HG03108 (cell line): ENCODE measurements at regions not wholly inside any gene's neighbourhood (a gene's known extent, or its start where the extent isn't known, plus 50 kb on each side); places are given as distances from the start of the nearest gene placed in this dataset.

Experiments
- ATAC-seq: cut with Tn5 transposase; IDR thresholded peaks from one replicate; pipeline ENCODE4 v1.9.1; 2021; ENCODE audit warnings: moderate library complexity; ENCODE audit not compliant: unreplicated experiment

DNA sequence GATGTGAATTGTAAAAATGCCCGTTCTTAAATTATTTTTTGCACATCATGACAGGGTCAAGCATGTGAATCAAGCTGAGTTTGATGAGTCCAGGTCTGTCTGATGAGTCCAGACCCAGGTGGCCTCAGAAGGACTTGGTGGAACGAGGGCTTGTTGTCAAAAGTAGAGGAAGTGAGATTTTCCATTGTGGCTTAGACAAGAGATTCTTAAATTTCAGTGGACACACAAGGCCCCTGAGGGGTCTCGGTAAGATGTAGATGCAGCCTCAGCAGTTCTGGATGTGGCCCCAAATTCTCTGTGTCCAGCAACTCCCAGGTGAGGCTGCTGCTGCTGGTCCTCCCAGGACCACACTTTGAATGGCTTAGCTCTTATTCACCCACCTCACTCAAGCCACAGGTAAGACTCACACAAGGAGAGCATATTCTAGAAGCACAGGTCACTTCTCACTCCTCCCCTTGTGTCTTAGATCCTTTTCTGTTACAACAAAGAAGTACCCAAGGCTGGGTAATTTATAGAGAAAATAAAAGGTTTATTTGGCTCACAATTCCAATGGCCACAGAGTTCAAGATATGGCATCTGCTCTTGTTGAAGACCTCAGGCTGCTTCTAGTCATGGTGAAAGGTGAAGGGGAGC, 98.8 kb downstream of the GGTLC2 start:
- ATAC-seq = no peak

- ATAC-seq = no peak
Observed at GRCh38 chr22:22744412-22745224, 100.2 kb downstream of the GGTLC2 start.

GRCh38 chr22:22745225-22746060, 101.0 kb downstream of the GGTLC2 start:
- ATAC-seq = peak; percentile 53

DNA sequence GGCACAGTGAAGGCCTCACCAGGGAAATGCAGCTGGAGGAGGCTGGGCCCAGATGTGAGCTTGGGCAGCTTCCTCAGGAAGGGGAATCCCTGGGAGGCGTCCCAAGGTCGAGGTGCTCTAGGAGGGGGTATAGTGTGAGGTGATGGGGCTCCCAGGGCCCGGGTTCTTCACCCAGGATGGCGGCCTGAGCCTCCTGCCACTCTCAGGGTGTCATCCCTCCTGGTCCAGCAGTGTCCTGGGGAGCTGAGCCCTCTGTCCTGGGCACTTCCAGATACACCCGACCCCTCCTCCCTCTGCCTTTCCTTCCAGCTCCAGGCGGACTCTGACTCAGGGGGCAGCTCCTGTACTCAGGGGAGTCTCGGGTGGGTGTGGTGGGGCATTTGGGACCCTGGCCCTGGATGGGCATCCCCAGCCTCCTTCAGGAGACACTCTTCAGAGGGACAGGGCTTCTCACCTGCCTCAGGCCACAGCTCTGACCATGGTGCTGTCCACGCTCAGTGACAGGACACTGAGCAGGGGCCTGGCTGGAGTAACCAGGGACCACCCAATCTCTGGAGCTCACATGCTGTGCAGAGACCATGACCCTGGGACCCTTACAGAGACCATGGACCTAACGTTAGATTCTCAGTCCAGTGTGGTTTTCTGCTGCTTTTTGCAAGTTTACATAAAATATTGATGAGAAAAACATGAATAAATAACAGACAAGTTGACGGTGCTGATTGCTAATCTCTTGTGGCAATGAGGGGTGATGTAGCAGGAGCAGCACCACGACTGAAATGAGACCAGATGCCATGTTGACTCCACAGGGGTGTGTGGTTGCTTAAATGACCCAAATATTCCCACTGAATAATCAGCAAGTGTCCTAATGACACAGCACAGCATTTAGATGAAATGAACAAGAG, 101.9 kb downstream of the GGTLC2 start:
- no peak for ATAC-seq

DNA sequence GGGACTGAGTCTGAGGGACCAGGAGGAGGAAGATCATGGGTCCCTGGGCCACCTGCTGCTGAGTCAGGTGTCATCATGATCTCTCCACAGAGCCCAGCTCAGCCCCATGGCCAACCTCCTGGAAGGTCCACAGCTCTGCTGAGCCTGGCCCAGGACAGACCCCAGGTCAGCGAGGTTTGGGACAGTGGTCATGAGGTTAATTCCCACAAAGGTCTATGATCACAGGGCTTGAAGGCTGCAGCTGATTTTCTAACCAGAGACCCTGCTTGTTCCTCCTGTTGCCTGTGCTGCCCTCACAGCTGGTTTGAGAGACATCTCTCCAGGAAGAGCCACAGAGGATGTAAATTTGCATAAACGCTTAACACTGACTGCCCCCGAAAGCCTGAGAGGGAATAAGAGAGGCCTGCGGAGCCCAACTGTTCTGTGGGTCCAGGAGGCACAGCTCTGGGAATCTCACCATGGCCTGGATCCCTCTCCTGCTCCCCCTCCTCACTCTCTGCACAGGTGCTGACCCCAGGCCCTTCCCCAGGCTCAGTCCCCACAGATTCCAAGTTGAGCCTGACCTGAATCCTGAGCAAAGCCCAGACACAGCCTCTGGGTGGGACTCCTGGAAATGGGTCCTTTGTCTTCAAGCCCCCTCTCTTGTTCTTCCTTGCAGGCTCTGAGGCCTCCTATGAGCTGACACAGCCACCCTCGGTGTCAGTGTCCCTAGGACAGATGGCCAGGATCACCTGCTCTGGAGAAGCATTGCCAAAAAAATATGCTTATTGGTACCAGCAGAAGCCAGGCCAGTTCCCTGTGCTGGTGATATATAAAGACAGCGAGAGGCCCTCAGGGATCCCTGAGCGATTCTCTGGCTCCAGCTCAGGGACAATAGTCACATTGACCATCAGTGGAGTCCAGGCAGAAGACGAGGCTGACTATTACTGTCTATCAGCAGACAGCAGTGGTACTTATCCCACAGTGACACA, 102.8 kb downstream of the GGTLC2 start:
- ATAC-seq = no peak

DNA sequence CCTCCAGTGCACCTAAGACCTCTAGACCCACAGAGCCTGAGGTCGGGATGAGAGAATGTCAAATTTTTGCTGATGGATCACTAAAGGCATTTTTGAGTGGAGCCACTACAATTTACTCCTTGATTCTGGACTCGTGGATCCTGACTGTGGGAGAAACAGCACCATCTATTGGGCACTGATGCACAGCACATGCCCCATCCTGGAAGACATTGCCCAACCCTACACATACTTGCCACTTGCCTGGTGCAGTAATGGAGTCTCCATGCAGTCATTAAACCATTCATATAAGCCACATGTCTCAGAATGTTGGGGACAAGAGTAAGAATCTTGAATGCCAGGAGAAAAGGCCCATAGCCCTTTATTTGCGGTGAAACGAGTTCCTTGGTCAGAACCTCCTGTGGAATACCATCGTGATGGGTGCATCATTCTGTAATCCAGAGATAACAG, 103.9 kb downstream of the GGTLC2 start:
- no peak for ATAC-seq

DNA sequence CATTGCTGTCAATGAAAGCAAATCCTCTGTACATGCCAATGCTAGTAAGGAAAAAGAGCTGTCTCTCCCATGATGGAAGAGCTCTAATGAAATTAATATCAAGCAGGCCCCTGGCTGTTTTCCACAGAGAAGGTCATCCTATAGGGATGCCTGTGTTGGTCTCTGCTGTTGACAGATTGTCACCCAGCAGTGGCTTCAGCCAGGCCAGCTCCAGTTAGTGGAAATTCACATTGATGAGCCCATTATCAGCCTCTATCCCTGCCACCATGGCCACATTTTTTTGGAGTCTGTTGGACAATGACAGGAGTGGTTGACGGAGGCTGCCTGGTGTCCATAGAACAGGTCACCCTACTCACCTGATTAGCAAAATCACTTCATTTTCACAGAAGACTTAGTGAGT, 104.3 kb downstream of the GGTLC2 start:
- ATAC-seq = no peak

DNA sequence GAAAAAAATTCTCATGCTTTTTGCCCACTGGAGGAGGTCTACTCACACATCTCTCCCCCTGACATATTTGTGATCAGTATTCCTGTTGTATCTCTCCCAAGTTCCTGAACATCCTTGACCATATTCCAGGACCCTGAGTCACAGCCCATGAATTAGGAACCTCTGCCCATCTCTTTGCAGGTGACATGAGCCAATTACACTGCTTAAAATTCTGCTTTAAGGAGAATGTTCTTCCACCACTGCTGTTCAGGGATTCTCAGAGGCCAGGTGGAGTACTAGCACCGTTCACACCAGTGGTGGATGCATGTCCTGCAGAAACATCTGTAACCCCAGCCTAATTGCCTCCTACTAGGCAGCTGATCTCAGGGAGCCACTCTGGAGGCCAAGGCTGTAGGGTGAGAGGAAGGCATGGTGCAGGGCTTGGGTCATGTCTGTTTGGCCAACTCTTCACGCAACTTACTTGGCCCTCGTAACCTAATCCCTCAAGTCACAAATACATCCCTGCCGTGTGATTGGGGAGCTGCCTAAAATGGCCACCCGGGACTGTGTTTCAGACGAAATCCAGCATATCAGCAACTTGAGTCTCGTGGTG, 104.8 kb downstream of the GGTLC2 start:
- ATAC-seq = no peak

- no peak for ATAC-seq
Observed at GRCh38 chr22:22750335-22751042, 106.1 kb downstream of the GGTLC2 start.

GRCh38 chr22:22751043-22751603, 106.7 kb downstream of the GGTLC2 start:
- ATAC-seq = no peak

- ATAC-seq = no peak
Observed at GRCh38 chr22:22752199-22752555, 107.8 kb downstream of the GGTLC2 start.

- ATAC-seq = no peak
Observed at GRCh38 chr22:22752556-22753477, 108.4 kb downstream of the GGTLC2 start.

DNA sequence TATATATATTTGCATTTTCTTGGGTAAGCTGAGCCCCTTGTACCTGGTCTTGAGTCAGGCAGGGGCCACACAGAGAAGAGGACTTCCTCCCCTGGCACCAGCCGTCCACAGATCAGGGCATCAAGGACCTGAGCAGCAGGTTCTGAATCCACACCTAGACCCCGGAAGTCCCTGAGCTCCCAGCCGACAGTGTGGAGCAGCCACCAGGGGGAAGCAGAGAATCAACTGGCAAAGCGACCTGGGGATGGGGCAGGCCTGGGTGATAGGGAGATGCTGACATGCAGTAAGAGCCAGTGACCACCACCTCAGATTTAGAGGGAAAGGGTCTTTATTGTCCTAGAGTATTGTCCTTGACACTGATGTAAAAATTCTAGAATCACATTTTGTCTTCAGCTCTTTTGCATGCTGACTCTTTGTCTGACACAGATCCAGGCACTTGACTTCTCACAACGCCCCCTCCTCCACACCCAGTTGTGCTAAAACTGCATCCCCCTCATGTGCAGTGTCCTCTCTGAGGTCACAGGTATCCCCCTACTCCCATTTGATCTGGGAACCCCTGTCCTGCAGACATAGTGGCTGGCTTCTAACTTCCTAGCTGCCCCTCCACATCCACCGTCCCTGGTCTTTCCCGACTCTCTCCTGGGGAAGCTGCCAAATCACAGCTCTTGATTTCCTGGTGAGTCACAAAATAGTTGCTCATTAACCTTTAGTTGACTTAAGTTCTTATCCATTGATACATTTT, 109.3 kb downstream of the GGTLC2 start:
- ATAC-seq = no peak

GRCh38 chr22:22754268-22754657, 109.8 kb downstream of the GGTLC2 start:
- ATAC-seq = no peak

GRCh38 chr22:22754961-22755777, 110.8 kb downstream of the GGTLC2 start:
- no peak for ATAC-seq

GRCh38 chr22:22755778-22756100, 111.3 kb downstream of the GGTLC2 start:
- no peak for ATAC-seq
